ENCODE measurements at regions not wholly inside any gene's neighbourhood (a gene's known extent, or its start where the extent isn't known, plus 50 kb on each side); places are given as distances from the start of the nearest gene placed in this dataset.
"Not testable (repeated sequence)": the region's sequence is repeated elsewhere in the genome, so short reads cannot be mapped to it uniquely, and the experiment has no call there.

DNA sequence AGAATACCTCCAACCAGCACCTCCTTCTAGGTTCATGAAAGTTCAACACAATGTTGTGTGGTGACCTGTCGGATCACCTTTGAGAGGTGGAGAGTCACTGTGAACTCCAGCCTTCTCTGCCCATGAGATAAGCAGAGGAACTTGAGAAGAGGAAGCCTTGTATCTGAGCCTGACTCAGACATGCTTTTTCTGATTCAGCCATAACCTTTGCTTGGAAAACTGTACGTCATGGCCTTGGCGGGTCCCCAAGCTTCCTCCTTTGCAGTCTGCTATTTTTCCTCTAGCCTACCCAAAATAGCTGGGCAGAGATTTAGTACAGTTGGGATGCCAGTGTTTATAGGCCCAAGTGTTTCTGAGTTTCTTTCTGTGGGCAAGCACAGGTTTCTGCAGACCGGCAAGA lies 274.7 kb downstream of the CETN3 start:
- DNase-seq (ENCODE audit: low read depth) = no peak

DNA sequence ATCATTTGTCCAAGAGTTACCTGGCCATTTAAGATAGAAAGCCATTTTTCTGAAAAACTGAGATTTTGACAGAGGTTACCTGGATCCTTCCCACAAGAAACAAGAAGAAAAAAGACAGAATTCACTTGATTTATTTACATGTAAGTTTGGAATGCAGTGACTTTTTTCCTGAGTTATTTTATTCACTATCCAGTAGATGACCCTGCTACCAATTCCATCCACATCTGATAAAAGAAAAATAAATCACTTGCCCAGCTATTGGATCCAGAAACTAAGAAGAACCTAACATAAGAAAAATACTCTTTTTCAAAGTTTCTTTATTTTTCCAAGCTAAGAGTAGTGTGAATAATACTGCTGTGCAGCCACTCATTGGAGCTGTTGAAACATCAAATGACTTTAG lies 275.2 kb downstream of the CETN3 start:
- DNase-seq (ENCODE audit: low read depth) = no peak

DNA sequence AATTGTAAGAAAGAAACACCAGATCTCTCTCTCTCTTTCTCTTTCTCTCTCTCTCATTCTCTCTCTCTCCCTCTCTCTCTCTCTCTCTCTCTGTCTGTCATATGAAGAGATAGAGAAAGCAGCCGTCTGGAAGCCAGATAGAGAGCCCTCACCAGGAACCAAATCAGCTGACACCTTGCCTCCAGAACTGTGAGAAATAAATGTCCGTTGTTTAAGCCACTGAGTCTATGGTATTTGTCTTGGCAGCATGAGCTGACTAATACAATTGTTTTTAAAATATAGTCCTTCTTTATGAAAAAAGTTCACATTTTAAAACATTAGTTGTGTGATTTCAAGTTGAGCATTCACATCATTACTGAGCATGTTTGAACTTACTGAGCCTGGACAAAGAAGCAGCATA lies 275.6 kb downstream of the CETN3 start:
- no peak for DNase-seq (ENCODE audit: low read depth)

DNA sequence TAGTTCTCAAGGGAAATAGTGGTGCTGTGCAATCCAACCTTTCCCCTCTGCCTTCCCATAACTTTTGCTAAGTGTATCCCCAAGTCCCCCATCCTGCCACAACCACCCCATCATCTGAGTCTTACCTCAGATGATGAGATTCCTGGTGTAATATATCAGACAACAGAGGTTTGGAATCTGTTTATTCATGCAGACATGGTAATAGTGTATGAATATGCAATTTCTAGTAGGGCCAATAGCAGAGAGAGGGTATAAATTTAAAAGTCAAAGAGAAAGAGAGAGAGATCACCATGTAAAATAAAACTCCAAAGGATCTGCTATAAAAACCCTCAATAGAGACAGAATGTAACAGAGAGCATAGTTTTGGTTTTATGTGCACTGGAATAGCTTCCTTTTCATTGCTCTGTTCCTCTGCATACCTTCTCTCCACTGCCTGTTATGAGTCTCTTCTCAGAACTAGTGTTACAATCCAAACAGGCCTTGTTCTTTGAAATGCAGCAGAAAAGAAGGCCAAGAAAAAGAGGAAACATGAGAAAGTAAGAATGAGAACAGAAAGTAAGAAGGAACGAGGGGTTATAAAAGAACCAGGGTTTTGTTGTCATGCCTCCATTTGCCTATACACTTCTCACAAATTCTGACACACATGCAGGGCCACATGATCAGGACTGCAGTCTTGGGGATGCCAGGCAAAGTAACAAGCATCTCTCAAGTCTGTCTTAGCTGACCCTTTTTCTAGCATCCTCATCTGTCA lies 278.0 kb downstream of the CETN3 start:
- DNase-seq (ENCODE audit: low read depth) = no peak

DNA sequence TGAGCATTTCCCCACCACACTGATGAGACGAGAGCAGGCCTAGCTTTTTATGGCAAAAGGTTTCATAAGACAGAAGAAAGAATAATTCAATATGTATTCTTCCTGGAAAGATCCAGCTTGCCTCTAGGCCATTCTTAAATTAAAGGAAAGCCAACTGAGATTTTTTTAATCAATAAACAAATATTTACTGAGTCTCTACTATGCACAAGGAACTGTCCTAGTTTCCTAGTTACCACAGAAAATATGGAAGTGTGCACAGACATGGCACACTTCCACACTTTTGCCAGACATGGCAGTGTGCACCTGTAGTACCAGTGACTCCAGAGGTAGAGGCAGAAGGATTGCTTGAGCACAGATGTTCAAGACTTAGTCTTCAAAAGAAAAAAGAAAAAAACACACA lies 281.0 kb downstream of the CETN3 start:
- DNase-seq (ENCODE audit: low read depth) = no peak

DNA sequence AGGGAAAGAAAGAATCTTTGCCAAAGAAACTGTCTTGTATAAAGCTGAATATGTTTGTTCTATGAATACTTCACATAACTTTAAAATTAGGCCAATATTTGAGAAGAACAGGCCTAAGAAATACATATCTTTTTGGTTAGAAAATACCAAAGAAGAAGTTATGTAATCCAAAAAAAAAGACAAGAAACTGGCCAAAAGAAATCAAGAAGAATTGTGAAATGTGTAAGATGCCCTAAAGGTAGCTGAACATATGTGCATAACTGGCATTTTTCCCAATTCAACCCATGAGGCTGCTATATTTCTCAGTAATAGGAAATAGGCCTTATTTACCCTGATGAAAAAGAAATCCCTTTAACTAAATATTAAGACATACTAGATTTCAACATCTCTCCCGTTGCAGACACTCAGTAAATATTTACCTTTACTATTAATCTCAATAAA lies 290.0 kb downstream of the CETN3 start:
- no peak for DNase-seq (ENCODE audit: low read depth)

DNA sequence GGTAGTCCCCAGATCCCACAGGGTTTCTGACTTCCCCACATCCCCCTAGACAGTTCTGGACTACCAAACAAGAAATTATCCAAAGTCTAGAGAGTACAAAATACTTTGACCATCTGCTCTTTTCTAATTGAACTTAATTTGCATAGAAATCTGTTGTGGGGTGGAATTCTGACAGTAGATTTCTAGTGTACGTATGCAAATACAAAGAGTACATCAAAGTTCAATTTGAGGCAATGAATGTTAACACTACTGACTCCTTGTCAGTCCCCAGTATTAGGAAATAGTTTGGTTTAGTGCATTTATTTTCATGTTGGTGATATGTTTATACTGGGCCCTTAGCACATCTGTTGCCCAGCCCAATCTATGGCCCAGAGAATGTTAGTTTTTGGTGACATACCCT lies 292.6 kb downstream of the CETN3 start:
- DNase-seq (ENCODE audit: low read depth) = no peak

DNA sequence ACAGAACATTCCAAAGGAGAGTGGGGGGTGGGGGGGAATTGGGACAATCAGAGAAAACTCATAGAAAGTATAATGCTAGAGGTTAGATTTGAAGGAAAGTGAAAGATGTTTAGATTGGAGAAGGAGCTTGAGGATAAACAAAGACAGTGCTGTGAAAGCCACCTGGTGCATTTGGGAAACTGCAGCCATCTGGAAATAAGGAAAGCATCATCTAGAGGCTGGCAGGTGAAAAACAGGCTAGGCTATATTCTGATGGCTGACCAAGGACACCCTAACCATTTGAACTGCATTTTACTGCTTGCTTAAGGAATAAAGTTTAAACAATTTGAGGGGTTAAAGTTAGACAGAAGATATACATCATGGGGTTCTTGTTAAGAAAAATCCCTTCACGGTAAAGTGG lies 296.4 kb downstream of the CETN3 start:
- DNase-seq (ENCODE audit: low read depth) = no peak

DNA sequence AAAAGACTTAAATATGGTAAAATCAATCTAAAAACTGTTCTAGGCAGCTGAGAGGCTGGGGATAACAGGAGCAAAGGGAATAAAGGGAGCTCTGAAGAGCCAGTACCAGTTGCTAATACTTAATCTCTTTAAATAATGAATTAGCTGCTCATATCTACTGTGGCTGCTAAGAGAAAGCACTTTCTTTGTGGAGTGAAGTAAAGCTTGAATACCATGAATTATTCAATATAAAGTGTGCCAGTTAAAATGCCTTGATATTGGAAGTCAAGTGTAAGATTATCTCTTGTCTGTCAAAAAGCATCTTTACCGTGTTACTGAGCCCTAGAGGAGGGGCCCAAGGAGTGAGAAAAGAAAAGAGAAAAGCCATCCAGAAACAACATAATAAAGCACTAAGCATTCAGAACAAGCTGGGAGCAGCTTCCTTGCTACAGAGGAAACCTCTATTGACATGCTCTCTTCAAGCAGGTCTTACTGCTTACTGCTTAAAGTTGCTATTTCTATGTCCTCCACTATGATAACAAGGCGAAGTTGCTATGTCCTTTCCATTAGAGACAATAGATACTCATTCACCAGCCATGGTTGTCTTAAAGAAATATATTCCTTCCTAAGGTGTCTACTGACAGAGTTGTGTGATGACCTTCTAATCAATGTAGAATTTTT lies 297.4 kb downstream of the CETN3 start:
- no peak for DNase-seq (ENCODE audit: low read depth)

DNA sequence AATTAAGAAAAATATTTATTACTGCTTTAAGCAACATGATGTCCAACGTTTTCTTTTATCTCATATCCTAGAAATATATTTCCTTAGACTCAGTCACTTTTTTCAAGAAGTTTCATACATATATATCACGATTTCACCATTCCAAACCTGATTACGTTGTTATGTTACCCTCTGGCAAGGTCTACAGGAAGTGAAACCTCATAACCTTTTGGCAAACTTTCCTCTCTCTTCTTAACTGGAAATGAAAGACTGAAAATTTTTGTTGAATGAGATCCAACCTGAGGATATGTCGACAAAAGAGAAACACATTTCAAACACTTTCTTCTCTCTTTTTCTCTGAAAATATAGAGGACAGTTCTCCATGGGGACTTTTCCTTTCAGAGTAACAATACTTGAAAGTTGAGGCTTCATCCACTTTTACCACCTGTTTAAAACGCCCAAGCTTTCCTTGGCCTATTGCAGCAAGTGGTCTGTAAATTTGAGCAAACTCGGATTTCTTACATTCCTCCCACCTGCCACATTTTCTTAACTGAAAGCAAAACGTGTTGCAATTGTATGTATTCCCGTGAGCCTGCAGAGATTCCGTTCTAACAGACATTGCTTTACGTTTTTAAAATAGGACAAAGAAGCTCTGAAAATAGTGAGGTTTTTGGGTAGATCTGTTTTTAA lies 298.1 kb downstream of the CETN3 start:
- no peak for DNase-seq (ENCODE audit: low read depth)

DNA sequence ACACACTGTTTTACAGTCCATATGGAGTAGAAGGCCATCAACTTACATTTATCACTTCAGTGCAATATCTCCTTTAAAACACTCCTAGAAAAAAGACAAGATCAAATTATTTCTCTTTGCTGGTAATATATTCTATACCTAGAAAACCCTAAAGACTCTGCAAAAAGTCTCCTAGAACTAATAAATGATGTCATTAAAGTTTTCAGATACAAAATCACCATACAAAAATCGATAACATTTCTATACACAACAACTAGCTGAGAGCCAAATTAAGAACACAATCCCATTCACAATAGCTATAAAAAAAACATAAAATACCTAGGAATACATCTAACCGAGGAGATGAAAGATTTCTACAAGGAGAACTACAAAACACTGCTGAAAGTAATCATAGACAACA lies 300.3 kb downstream of the CETN3 start:
- DNase-seq (ENCODE audit: low read depth) = no peak

DNA sequence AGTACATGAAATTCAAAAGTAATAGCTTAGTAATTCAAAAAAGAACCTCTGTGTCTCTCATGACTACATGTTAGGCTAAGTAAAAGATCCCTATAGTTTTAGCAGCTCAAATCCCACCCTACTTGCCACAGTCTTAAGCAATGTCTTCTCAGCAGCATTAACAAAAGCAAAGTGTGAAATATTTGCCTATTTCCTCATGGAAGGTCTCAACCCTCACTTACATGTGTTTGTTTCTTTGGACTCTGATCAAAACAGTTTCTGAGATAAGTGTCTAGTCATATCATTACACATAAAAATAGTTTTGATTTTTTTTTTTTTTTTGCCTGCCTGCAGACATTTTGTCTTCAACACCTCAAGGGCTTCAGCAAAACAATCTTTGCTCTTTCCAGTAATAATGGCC lies 310.5 kb downstream of the CETN3 start:
- no peak for DNase-seq (ENCODE audit: low read depth)

DNA sequence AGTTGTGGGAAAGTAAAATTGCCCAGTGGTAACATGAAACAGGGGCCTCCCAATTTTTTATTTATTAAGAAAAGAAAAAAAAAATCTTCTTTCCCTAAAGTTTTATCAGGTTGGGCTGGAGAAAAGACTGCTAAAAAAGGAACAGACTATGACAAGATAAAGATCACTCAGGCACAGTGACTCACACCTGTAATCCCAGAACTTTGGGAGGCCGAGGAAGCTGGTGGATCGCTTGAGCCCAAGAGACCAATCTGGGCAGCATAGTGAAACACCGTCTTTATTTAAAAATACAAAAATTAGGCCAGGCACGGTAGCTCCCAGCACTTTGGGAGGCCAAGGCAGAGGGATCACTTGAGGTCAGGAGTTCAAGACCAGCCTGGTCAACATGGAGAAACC lies 312.5 kb downstream of the CETN3 start:
- no peak for DNase-seq (ENCODE audit: low read depth)

DNA sequence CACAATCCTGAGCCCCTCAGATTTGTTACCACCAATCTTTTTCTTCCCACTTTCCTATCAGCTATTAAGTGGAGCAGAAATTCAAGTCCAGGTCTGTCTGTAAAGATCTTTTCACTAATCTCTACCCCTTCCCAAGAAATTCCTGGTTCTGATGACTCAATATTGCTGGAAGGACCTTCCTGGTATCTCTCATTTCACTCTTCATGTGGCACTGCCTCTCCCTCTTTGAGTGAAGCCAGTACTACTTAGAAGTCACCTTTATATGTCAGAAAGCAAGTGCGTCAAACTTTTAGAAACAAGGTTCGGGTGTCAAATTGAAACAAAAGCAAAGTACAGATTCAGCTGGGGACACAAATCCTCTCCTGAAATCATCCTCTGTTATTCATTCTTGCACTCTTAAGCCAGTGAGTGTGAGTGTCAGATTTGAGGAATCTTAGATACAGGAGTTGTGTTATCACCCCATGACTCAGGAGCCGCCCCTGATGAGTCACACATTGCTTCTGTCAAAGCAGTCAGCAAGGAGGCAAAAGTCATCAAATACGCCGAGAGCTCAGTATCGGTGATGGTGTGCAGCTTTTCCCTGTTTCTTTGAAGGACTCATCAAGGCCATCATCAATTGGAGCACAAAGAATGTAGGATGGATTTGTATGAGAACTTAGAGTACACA lies 313.0 kb downstream of the CETN3 start:
- DNase-seq (ENCODE audit: low read depth) = no peak

DNA sequence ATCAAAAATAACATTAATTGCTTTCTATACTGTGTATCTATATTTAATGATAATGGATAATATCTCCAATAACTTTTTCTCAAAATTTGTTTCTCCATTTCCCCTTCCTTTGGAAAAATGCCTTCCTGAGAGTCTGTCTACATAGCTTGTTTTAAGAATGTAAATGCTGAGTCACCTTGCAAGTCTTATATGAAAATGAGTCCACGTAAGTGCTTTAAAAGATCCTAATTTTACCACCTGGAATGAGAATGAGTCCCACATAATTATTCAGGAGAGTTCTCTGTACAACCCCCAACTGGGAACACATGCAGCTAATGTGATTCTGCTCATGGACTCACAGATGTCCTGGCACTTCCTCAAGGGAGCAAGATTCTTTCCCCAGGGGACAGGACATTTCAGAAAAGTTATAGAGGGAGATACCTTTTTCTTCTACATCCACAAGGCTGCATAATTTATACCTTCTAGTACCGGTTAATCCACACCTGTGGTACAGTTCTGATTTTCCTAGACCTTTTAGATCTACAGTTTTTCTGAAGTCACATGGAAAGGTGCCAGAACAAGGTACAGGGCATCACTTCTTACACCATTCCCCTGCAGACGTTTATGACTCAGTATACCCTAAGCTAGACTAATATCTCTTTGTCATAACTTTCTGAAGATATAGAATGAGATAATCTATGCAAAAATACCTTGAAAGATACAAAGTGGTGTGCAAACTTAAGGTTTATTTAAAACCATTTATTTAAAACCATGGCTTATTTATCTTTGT lies 314.1 kb downstream of the CETN3 start:
- no peak for DNase-seq (ENCODE audit: low read depth)

DNA sequence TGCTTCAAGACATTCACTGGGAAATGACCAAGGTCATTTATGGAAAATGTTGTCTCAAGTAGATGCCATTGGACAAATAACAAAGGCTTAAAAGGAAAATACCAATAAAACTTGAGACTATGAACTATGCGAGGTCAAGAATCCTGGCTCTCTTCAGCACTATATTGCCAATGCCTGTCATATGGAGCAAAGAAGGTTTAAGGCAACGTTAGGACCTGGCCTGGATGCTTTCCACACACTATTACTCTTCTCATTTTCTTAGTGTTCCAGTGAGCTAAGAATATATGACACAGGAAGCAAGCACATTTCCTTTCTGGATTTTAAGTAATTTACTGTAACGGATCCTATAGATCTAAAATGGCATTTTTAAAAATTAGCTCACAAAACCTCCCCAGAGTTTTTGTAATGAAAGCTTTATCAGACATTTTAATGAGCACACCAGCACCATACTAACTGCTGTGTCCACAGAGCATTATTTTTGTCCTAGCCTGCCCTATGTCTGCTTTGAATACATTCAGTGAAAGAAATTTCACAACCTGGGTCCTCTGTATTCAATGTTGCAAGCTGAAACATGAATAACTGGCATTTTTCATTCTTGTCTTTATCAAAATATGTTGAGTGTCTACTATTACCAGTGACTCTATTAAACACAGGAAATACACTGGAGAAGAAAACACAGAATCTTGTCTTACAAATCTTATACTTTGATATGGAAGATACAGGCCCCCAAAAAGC lies 315.6 kb downstream of the CETN3 start:
- no peak for DNase-seq (ENCODE audit: low read depth)

DNA sequence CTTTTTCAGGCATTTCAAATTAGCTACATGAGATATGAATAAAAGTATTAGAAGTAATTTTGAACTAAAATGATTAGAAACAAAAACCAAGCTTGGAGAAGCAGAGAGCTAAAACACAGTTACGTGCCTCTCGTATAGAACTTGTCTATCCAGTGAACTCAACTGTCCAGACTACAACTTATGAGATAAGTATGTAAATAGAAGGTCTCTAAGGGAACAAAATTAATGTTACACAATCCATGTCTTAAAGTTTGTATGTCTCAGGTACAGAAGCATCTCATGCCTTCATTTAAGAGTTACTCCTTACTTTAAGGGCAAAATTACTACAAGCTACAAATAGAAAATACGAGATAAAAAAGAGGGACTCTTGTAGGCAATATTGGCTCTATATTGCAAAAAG lies 316.8 kb downstream of the CETN3 start:
- DNase-seq (ENCODE audit: low read depth) = no peak

DNA sequence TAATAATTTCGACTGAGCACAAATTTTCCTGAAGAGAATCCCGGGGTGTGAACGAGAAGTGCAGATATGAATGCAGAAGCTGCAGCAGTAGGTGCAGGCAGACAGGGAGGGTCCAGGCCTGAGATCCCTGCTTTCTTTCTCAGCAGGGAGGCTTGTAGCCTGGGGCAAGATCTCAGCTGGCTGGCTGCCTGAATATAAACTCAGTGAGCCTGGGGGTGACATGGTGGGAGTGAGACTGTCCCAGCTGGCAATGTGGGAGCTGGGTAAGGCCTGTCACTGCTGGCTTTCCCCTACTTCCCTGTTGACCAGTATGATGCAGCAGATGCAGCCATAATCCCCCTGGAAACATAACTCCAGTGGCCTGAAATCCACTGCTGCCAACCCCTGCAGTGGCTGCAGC lies 325.2 kb downstream of the CETN3 start:
- no peak for DNase-seq (ENCODE audit: low read depth)

DNA sequence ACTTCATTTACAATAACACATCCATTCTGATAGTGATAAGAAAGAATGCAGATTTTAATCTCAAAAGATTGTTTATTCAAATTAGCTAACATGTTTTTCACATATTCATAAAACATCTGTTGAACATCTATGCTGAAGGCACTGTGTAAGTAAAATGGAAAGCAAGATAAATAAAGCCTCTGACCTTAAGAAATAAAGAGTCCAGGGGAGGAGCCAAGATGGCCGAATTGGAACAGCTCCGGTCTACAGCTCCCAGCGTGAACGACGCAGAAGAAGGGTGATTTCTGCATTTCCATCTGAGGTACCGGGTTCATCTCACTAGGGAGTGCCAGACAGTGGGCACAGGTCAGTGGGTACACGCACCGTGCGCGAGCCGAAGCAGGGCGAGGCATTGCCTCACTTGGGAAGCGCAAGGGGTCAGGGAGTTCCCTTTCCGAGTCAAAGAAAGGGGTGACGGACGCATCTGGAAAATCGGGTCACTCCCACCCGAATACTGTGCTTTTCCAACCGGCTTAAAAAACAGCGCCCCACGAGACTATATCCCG lies 336.5 kb downstream of the CETN3 start:
- not testable (repeated sequence) for DNase-seq (ENCODE audit: low read depth)

DNA sequence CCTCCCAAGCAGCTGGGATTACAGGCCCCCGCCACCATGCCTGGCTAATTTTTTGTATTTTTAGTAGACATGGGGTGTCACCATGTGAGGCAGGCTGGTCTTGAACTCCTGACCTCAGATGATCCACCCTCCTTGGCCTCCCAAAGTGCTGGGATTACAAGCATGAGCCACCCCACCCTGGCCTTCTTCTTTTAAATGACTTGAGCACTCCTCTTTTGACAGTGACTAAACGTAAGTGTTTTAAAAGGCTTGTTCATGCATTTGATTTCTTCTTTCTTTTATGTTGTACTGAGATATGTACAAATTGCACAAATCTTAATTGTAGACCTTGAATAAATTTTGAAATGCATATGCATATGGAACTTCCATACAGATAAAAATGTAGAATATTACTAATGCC lies 337.9 kb downstream of the CETN3 start:
- no peak for DNase-seq (ENCODE audit: low read depth)

DNA sequence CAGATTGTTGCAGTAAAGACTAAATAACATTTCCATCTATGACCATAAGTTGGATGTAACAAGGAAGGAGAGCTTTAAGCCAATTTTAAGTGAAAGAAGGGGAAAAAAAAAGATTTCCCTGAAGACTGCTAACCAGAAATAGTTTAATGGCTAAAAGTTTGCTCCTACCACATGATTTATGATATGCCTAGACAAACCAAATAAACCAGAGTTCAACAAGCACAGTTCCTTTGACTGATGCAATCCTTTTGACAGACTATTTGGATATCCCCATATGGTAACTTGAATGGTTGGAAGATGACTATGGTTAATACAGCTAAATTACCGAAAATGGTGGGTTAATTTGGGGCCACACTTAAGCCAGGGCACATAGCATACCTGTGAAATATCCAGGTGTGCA lies 338.5 kb downstream of the CETN3 start:
- DNase-seq (ENCODE audit: low read depth) = no peak
